ENCODE measurements at regions not wholly inside any gene's neighbourhood (a gene's known extent, or its start where the extent isn't known, plus 50 kb on each side); places are given as distances from the start of the nearest gene placed in this dataset.

DNA sequence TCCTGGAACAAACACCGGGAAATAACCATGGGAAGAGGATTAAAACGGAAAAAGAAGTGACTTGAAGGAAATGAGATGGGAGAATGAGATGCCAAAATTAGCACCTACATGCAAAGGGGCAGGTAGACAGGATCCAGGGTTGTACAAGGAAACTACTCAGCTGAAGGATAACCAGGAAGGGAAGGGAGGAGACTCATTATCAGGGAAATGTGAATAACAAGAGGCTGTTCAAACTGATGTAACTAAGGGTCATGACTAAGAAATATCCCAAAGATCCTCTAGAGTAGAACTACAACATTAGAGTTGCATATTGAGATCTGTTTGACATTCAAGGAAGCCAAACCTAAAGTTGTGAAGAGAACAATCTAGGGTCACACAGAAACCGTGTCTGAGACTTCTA is 166.2 kb upstream of the SP8 start:
- DNase-seq: no peak

DNA sequence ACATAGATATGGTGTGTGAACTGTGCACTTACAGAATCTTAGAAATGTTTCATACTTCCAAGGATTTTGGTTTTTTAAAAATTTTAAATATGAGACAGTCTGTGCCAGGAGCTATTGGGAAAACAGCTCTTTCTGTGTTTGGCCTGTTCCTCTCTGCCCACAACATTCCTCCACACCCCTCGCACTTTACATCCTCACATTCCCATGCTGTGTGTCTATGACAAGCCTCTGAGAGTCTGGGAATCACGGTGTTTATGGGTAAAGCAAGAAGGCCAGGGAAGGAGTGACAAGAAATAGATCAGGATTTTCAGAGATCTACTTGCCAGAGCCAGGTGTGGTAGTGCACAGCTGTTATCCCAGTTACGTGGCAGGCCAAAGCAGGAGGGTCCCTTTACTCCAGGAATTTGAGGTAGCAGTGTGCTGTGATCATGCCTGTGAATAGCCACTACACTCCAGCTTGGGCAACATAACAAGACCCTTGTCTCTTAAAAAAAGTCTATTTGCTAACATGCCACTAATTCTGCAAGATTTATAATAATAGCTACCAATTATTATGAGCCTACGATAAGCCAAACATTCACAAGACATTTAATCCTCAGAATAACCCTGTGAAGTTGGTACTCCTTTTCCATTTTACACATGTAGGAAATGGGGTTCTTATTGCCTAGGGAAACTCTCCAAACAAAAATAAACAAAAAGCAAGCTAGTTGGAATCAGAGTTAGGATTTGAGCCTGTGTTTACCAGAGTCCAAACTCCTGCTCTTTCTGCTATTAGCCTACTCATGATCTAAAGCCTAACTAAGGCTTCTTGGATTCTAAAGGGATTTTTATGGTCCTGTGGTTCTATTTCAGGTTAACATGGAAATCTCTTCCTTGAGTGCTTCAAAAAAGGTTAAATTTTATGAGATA is 168.3 kb upstream of the SP8 start:
- no peak for DNase-seq

DNA sequence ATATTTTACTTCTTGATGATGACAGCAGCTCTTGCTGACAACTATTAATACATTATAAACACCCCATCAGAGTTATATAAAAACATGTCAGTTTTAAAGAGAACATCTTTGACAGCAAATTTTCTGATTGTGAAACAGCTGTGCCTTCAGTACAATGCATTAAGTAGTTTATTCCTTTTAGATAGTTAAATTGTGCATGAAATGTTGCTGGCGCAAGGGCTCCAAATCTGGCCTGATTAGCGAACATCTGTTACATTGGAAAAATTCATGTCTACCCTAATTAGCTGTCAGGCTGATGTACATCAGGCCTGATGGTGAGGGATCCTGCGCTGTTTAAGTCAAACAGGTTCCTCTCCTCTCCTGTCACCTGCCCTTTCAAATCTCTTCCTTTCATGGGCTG is 171.9 kb upstream of the SP8 start:
- no peak for DNase-seq

DNA sequence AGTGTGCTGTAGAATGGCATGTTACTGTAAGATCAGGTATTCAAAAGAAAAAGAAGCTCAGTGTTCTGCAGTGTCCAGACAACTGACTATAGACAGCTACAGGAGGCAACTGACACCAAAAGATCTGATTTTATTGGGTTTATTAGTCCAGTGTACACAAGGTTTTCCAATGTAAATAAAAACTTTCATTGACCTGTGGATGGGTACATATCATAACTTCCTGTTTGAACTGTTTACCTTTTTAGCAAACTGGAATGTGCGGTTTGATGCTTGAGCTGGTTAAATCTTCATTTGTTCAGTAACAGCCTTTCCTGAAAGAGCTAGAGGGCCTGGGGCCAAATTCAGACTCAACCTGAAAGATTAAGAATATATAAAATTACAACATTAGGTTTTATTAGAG is 172.6 kb upstream of the SP8 start:
- no peak for DNase-seq

DNA sequence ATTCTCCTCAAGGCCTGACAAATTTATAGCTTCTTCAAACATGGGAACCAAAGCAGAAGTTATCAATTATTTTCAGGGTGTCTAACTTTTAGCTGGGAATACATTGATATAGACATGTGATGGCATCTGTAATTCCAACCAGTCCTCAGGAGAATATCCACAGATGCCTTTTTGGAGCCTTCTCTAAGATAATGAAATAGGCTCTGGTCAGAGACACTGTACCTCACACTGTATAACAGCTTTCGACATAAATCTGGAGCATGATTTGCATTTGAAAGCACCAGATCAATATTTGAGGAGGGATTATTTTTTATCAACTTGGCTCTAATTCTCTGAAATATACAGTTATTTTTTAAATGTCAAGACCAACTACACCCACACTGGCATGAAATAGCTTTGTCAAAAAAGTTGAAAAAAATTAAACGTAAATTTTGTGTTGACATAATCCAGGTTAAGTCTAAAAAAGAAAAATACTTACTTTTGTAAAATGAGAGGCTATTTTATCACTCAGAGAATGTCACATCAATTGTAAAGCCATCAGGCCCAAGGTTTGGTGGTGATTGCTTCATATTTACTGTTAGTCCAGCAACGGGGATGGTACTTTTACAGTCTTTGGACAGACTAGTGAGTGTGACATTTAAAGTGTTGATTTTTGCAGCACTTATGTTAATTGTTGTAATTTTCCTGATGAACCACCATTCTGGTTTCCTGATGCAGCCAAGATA is 177.0 kb upstream of the SP8 start:
- no peak for DNase-seq

DNA sequence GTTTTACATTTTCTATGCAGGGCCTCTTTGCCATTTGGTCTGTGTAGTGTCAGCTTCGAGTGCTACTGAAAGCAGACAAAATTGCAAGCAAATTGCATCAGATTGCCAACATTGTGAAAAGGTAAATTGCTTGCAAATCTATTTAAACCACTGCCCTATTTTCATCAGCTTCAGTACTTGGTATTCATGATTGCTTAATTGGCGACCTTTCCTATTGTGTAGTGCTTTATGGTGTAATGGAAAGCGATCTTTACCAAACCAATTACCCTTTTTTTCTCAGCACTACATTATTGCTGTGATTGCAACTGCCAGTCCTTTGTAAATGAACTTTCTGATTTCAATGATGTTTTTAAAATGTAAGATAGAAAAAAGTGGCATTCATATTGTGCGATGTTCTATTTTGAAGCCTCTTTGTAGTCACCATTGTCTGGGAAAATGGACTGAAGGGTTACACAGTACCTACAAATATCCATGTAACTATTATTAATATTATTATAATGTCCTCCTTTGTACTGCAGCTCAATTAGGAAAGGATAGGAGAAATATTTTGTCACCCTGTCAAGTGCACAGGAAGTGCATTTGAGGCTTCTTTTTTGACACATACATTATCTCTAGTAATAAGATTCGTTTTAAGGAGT is 177.7 kb upstream of the SP8 start:
- DNase-seq: no peak

DNA sequence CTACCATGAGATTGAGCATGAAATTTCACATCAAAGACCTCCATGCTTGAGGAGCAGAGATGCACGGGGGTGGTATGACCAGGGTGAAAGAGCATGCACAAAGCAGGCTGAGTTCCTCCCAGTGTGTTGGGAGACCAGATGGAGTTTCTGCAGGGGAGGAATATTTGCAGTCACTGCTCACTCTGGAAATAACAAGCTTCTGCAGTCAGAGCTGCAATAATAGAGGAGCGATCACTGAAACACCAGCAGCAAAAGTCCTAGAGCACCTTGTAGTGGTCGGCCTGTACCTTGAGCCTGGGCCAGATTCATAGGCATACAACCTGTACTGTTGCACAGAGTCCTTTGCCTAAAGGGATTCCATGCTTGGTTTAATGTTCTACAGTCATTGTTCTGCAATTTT is 184.5 kb upstream of the SP8 start:
- no peak for DNase-seq

DNA sequence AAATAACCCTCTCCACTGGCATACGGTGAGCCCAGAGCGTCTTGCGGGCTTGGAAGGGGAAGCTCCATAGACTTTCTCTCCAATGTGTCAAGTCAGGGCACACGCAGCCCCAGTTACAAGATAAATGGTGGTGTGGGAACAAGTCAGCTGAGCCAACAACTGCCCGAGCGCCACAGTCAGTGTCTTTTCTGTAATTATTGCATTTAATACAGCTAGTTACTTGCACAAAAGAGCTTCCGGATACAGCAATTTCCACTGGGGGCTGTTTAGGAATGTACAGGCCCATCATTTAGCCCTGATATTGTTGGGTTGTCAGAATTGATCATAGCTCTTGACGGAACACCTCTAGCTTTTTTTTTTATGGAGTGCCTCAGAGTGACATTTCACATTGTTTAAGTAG is 193.5 kb upstream of the SP8 start:
- no peak for DNase-seq

DNA sequence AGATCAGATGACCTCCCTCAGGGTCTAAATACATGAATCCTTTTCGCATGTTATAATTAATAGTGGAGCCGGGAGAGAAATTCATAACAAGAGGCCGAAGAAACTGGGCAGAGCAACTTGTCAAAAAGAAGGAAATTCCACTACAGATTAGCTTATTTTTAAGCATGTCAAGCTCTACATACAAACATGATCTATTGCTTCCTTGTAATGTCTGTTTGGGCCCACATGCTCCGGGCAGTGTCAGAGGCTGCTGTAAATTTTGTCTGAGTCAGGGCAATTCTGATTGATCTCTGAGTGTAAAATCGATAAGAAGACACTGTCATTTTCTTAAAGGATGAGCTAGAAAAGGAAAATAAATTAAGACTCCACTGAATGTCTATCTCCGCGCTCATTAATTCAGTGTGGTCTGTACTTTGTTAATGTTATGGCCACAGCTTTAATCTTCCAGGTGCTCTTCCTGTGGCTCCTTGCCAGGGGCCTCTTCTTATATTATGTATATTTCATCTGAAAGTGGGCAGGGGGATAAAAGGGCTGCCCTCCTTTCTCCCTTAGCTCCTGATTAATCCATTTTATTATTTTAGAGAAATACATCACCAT is 194.1 kb upstream of the SP8 start:
- no peak for DNase-seq

DNA sequence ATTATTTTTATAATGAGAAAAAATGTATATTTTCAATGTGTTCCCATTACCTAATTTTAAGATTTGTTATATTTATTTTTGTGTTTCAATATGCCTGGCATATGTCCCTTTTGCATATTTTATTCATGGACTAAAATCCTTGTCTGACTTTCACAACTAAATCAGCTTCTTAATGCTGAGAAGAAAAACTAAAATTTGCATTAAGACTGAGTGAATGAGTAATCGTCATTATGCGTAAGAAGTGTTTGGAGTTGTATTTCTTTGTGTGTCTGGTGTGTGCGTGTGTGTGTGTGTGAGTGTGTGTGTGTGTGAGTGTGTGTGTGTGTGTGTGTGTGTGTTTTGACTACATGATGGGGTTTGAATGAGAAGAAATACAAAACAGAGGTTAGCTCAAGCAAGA is 201.7 kb upstream of the SP8 start:
- DNase-seq: no peak

DNA sequence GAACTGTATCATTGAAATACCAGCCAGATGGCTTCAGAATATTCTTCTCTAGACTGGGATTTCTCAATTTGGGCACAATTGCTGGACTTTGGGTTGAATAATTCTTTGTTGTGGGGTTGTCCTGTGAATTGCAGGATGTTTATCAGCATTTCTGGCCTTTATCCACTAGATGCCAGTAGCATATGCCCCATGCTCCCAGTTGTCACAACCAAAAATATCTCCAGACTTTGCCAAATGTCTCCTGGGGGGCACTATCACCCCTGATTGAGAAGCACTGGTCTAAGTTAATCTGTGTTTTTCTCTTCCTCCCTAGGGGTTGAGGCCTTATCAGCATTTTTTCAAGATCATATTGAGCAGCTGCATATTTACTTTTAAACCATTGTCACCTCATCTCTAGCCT is 204.9 kb upstream of the SP8 start:
- DNase-seq: no peak

DNA sequence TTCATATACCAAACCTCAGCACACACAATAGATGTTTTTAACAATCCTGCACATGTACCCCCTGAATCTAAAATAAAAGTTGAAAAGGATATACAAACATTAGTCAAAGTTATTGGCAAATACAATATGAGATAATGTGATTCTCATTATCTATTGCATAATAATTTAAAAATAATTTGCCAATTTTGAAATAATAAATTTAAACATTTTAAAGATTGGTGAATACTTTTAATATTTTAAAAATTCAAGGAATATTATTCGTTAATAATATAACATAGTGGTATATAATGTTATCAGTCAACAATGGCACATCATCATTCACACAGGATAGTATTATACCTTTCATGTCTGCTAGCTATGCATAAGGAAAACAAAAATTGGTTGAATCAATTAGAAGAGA is 207.0 kb upstream of the SP8 start:
- DNase-seq: no peak

DNA sequence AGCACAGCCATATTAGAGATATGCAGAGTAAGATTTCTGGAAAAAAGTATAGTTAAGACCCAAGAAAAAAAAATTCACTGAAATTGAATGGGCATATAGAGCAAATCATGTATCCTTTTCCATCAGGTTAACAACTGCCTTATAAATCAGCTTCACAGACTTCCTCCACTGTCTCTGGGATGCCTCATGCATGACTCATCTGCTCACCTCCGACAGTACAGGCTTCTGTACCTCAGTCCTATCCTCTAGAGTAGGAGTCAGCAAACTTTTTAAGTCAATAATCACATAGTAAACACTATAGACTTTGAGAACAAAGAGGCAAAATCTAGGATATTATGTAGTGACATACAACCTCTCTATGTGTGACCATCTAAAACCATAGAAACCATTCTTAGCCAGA is 211.6 kb upstream of the SP8 start:
- DNase-seq: no peak

DNA sequence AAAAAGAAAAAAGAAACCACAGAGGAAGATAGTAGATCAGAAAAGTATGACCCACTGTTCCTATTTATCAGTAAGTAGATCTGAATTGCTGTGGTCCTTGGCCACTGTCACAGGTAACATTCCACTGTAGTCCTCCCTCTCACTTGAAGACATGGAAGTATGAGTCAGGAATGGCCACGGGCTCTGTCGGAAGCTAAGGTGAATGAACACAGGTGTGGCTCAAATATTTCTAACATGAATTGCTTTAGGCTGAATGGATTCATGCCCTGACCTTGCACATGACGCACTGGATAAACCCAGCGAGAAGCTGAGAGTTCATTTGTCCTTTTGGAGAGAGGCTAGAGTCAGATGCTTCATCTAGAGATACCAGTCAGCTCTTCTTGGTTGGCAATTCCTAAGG is 224.5 kb upstream of the SP8 start:
- DNase-seq: no peak

DNA sequence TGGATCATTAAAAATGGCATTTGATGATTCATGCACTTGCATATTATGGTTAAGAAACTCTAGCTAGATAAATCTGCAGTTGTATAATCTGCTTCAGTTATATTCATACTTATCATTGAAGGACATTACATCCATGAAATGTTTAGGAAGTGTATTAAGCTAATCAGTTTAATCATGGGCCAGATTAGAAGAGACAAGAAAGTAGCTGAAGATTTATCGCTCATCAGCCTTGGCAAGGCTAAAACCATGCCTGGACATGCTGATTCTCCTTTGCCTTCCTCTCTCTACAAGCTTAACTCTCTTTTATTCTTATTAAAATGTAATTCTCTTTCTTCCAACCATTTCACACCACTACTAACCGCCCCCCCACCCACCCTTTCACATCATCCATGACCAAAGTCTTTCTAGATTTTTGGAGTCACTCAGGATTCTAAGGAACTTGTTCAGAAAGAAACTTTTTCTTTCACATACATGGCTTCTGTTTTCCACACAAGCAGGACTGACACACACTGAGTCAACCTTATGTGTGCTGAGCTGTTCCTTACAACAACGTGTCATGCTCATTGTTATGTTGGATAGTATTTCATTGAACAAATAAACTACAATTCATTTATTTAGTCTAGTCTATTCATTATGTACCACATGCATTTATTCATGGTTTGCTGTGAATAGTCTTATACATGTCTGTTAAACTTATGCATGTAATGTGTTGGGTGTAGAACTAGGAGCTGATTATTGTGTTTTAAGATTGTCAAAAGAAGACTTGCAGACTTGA is 227.3 kb upstream of the SP8 start:
- DNase-seq: no peak

DNA sequence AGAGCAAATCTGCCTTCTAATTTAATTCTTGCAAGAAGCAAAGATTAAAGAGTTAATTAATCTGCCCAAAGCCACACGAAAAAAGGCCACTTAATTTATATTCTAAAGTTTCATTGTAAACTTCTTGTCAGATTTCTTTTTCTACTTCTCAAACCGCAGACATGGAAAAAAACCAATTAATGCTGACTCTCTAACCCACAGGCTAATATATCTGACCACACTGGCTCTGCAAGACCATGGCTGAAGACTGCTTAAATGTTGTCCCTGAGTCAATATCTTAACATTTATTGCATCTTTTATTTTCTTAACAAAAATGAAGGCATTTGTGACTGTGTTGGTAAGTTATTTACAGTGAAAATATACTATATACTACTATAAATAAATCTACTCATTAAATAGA is 234.0 kb upstream of the SP8 start:
- DNase-seq: no peak

DNA sequence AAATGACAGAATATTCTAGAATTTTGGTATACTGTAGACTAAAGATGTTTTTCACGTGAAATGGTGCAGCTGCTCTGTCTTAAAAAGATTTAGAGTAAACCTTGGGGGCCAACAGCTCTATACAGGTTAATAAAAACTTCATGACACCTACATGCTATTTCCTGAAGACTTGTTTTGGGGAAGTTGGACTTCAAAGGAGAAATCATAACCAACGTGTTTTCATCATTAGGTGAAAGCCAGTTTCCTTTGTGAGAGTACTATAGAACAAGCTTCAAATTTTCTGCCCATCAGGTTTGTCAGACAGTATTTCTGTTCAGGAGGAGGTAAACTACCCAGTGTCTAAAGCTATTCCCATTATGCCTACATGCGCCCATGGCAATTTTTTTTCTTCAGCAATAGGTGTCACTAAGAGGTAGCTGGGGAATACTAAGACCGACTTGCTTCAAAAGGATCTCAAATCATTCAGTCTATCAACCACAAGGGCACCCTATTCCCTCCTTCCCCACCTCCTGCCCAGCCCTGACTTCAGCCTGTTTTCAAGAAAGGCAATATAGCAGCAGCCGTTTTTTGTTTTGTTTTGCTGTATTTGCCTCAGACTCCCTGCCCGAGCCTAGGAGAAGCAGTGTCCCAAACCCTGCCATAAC is 237.3 kb upstream of the SP8 start:
- DNase-seq: no peak

DNA sequence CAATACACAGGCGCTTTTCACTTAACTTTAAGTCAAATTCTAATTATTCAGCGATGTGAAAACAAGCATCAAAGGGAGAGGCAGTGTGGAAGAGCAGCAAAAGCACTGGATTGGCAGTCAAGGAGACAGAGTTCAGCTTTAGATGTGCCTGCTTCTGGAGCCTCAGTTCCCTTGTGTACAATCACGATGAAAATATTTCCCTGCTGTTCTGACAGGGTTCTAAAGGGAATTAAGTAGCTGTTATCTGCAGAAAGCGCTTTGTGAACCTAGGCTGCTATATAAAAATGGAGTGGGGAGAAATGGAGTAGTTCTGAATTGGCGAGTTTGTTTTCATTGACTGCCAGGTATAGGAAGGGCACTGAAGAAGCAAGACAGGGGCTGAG is 237.8 kb upstream of the SP8 start:
- DNase-seq: no peak

DNA sequence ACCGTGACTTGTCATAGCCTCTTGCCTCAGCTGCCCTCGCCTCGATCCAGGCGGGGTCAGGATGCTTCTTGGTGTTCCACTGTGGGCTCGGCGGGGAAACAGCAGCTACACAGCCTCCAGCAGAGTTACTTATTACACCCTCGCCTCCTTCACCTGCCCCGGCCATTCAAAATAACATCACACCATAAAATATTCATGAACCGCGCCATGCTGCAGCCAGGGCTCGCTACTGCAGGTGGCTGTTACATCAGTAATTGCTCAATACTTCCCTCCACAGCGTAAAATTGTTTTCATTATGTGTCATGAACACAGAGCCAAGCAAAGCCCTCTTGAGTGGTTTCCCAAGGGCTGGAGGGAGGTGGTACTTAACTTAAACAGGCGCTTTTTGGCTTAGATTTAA is 241.5 kb upstream of the SP8 start:
- no peak for DNase-seq

DNA sequence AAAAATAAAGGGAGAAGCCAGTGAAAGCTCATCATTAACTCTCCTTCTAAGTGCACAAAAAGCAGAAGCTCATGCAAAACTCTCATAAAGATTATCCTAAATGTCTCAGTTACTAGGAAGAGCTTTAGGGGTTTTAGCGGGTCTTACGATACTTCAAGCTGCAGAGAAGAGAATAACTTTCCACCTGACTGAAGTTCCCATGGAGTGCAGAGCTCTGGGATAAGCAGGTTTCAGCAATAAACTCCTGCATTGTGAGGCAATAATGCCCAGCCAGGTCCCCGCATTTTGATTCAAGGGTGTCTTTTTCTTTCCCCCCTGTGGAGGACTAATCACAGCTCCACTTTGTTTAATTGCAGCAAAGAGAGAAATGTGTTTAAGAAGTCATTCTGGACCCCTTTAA is 241.9 kb upstream of the SP8 start:
- DNase-seq: no peak

DNA sequence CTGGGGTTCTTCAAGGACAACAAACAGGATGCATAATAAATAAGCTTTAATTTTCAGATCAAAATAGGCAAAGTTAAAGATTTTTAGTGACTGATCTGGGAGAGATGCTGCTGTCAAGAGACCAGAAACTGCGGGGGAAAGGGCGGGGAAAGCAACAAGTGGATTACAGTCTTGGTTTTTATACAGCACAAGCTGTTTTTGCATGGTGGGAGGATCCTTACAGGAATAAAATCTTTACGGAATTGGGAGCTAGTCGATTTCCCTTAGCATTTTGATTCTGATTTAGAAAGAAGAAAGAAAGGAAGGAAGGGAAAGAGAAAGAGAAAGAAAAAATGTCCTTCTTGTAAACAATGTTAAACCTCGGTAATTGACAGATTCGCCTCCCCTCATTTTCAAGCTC is 242.3 kb upstream of the SP8 start:
- no peak for DNase-seq

DNA sequence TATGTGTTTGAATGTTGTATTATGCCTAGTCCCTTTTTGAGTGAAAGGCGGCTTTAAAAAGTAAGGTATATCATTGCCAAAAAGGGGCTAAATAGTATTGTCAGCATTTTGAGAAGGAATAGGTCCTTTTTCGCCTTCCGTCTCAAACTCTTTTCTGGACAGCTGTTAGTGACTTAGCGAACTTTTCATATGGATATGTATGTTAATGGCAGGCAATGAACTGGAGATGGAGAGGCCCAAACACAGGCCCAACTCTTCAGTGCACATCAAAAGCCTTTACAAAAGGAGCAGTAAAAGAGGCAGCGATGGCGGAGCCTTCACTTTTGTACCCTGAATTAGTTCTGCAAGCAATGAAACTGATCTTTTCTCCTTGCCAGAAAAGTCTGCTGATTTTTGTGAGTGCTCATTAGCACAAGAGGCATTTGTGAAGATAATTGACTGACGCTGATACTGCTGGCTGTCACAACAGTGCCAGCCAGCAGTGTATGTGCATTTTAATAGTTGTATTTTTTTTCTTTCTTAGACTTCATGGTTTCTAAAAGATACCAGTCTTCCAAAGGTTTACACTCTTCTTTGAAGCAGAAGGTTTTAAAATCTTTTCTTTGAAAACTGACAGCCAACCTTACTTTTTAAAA is 243.7 kb upstream of the SP8 start:
- no peak for DNase-seq
